MM.1S (cell line): ENCODE measurements at regions not wholly inside any gene's neighbourhood (a gene's known extent, or its start where the extent isn't known, plus 50 kb on each side); places are given as distances from the start of the nearest gene placed in this dataset.

Source experiments
- EZH2 ChIP-seq: fragments of 300-600 bp; sonication (generic); optimal IDR thresholded peaks from 2 replicates; pipeline ENCODE3; 2017; ENCODE audit warnings: low read depth, mild to moderate bottlenecking, antibody characterized with exemption, low read length, mixed read lengths
- EZH2phosphoT487 ChIP-seq: fragments of 300-600 bp; sonication (generic); IDR thresholded peaks from 2 replicates; pipeline ENCODE4 v1.6.1; 2018; ENCODE audit warnings: antibody characterized with exemption, low read length
- TF ChIP-seq, protein P1 (sequence below): fragments of 300-600 bp; sonication (generic); IDR thresholded peaks from 2 replicates; pipeline ENCODE4 v1.5.1; 2016; ENCODE audit warnings: antibody characterized with exemption, low read length, mixed read lengths

DNA sequence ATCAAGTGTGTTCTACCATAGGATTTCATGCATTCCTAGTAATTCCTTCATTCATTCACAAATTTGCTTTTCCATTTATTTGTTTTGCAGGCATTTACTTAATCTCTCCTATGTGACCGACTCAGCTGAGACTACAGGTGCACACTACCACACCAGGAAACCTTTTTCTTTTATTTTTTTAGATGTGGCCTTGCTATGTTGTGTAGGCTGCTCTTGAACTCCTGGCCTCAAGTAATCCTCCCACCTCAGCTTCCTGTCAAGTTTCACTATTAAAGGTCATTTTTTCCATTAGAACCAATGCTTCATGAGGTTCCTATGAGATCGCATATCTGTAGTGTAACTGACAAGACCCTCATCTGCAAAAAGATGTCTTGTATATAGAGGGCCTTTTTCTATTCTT lies 1218.7 kb downstream of the VRK1 start:
- TF ChIP-seq, protein P1, sequence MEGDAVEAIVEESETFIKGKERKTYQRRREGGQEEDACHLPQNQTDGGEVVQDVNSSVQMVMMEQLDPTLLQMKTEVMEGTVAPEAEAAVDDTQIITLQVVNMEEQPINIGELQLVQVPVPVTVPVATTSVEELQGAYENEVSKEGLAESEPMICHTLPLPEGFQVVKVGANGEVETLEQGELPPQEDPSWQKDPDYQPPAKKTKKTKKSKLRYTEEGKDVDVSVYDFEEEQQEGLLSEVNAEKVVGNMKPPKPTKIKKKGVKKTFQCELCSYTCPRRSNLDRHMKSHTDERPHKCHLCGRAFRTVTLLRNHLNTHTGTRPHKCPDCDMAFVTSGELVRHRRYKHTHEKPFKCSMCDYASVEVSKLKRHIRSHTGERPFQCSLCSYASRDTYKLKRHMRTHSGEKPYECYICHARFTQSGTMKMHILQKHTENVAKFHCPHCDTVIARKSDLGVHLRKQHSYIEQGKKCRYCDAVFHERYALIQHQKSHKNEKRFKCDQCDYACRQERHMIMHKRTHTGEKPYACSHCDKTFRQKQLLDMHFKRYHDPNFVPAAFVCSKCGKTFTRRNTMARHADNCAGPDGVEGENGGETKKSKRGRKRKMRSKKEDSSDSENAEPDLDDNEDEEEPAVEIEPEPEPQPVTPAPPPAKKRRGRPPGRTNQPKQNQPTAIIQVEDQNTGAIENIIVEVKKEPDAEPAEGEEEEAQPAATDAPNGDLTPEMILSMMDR: no peak
- TF ChIP-seq EZH2 (no peak), EZH2phosphoT487 (no peak)
